ENCODE measurements at regions not wholly inside any gene's neighbourhood (a gene's known extent, or its start where the extent isn't known, plus 50 kb on each side); places are given as distances from the start of the nearest gene placed in this dataset.
"Not testable (repeated sequence)": the region's sequence is repeated elsewhere in the genome, so short reads cannot be mapped to it uniquely, and the experiment has no call there.

- DNase-seq (ENCODE audit: low read depth), result not testable (repeated sequence)
Observed at GRCh38 chr16:29218649-29219048, 187.9 kb downstream of the NPIPB11 start.

DNA sequence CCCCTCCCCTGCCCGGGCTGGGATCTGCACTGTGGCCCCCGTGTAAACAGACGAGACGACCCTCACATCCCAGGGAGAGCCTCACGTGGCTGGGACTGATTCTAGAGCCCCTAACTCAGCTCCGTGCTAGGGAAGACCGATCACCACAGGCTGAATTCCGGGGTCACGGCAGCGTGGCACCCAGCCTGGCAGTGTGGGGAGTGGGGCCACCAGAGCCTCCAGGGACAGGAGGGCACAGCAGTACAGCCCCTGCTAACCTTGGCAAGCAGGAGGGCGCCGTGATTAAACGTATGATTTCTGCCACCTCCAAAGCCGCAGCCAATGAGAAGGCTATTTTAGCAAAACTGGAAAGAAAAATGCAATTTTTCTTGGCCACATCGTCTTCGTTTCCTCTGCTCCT, 188.3 kb downstream of the NPIPB11 start:
- DNase-seq (ENCODE audit: low read depth), result not testable (repeated sequence)

DNA sequence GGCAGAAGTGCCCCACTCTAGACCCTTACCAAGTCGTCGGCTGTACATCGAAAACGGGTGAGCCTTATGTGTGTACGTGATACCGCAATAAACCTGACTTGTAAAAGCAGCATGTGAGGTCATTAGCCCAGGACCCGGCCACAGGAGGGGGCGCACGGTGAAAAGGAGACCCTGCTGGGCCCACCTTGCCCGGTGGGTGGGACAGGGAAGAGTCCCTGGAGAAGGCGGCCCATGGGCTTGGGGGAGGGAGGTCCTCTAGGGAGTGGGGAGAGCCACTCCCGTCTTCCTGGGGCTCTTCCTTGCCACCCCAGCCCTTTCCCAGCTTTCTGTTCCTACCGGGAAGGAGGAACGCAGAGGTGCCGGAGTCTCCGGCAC, 188.8 kb downstream of the NPIPB11 start:
- not testable (repeated sequence) for DNase-seq (ENCODE audit: low read depth)

GRCh38 chr16:29217104-29217751, 189.3 kb downstream of the NPIPB11 start:
- not testable (repeated sequence) for DNase-seq (ENCODE audit: low read depth)

DNA sequence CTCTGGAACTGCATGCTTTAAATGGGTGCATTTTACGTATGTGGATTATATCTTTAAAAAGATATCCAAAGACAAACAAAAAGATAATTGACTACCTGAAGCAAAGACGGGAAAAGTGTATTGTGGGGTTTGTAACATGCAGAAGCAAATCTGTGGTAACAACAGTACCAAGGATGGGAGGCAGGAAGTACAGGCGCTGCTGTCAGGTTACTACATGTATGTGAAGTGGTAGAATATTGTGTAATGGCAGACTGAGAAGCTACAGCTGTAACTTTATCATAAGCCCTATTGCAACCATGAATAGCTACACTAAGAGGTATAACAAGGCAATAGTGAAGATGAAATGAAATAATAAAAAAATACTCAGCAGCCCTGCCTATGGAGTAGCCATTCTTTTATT, 192.7 kb downstream of the NPIPB11 start:
- DNase-seq (ENCODE audit: low read depth), result not testable (repeated sequence)

- DNase-seq (ENCODE audit: low read depth), result not testable (repeated sequence)
Observed at GRCh38 chr16:29213251-29213650, 193.3 kb downstream of the NPIPB11 start.

- DNase-seq (ENCODE audit: low read depth), result not testable (repeated sequence)
Observed at GRCh38 chr16:29212084-29213027, 194.2 kb downstream of the NPIPB11 start.

- DNase-seq (ENCODE audit: low read depth), result not testable (repeated sequence)
Observed at GRCh38 chr16:29211456-29211855, 195.1 kb downstream of the NPIPB11 start.

- not testable (repeated sequence) for DNase-seq (ENCODE audit: low read depth)
Observed at GRCh38 chr16:29210299-29211150, 196.0 kb downstream of the NPIPB11 start.

DNA sequence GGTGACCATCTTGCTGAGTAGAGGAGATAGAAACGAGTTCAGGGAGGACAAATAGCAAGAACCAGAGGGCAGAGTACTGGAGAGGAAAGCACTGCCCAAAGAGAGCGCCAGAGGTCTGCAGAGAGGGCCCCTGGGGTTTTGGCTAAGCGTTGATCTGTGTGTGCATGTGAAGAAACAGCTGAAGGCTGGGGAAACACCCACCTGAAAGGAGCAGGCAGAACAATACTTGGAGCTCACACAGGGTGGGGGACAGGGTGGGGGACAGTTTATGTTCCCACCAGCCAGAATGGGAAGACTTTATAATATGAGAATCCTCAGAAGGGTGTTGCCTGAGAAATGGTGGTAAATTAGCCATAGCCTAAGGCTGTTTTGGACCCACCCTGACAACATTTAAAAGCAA, 200.4 kb downstream of the NPIPB11 start:
- not testable (repeated sequence) for DNase-seq (ENCODE audit: low read depth)

- DNase-seq (ENCODE audit: low read depth), result not testable (repeated sequence)
Observed at GRCh38 chr16:29205151-29205550, 201.4 kb downstream of the NPIPB11 start.

- no peak for DNase-seq (ENCODE audit: low read depth)
Observed at GRCh38 chr16:29204806-29205135, 201.7 kb downstream of the NPIPB11 start.

GRCh38 chr16:29203933-29204805, 202.3 kb downstream of the NPIPB11 start:
- not testable (repeated sequence) for DNase-seq (ENCODE audit: low read depth)

GRCh38 chr16:29203046-29203932, 203.2 kb downstream of the NPIPB11 start:
- not testable (repeated sequence) for DNase-seq (ENCODE audit: low read depth)

- not testable (repeated sequence) for DNase-seq (ENCODE audit: low read depth)
Observed at GRCh38 chr16:29202642-29203041, 203.9 kb downstream of the NPIPB11 start.

GRCh38 chr16:29202025-29202632, 204.4 kb downstream of the NPIPB11 start:
- not testable (repeated sequence) for DNase-seq (ENCODE audit: low read depth)

- not testable (repeated sequence) for DNase-seq (ENCODE audit: low read depth)
Observed at GRCh38 chr16:29201296-29202024, 205.1 kb downstream of the NPIPB11 start.

- DNase-seq (ENCODE audit: low read depth), result not testable (repeated sequence)
Observed at GRCh38 chr16:29200681-29201080, 205.8 kb downstream of the NPIPB11 start.

DNA sequence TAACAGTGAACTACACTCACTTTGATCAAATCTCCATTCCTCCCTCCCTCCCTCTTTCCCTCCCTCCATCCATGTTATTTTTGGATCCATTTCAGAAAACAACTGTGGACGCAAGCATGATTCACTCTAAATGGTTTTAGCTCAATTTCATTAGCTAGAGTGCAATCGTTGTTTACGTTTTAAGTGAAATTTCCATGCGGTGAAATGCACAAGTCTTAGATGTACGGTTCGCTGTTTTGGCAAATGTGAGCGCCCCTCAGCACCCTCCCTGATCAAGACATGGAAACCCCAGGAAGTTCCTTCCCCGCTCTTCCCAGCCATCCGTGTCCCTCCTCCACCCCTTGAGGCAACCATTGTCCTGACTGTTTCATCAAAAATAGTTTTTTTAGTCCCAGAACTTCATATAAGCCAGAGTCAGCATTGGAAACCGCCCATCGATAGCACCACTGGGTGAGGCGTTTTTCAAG, 206.3 kb downstream of the NPIPB11 start:
- DNase-seq (ENCODE audit: low read depth), result not testable (repeated sequence)

Data from activated T-cell treated with anti-CD3 and anti-CD28 coated beads for 24 hours (primary cell).